OCI-LY3 (cell line): ENCODE measurements at regions not wholly inside any gene's neighbourhood (a gene's known extent, or its start where the extent isn't known, plus 50 kb on each side); places are given as distances from the start of the nearest gene placed in this dataset.

ENCODE experiments used
- H2AFZ ChIP-seq: fragments of 200-600, 300-600 bp; shearing (Covaris generic); 2 replicates; pipeline ENCODE4 v1.6.0; 2014; ENCODE audit warnings: antibody characterized with exemption, low read depth, low read length
- H3K27ac ChIP-seq: fragments of 200-600, 300-600 bp; sonication (generic); 2 replicates; pipeline ENCODE4 v1.5.1; 2014; ENCODE audit warnings: mild to moderate bottlenecking, low read length, moderate library complexity, mixed read lengths
- H3K27me3 ChIP-seq: fragments of 200-600, 300-600 bp; sonication (generic); 2 replicates; pipeline ENCODE4 v1.6.1; 2014; ENCODE audit warnings: low read depth, low read length, mixed read lengths
- H3K36me3 ChIP-seq: fragments of 200-600, 300-600 bp; sonication (generic); replicated peaks from 2 replicates; pipeline ENCODE3; 2014; ENCODE audit warnings: low read depth, low read length, mixed read lengths
- H3K4me1 ChIP-seq: fragments of 300-600, 200-600 bp; sonication (generic); 2 replicates; pipeline ENCODE4 v1.6.1; 2014; ENCODE audit warnings: low read length, mixed read lengths
- H3K4me2 ChIP-seq: fragments of 200-600, 300-600 bp; sonication (generic); 2 replicates; pipeline ENCODE4 v1.6.1; 2014; ENCODE audit warnings: low read length, mixed read lengths
- H3K4me3 ChIP-seq: fragments of 300-600, 200-600 bp; sonication (generic); 2 replicates; pipeline ENCODE4 v1.5.1; 2014; ENCODE audit warnings: antibody characterized with exemption, mild to moderate bottlenecking, low read length, moderate library complexity
- H3K79me2 ChIP-seq: fragments of 300-600, 200-600 bp; shearing (Covaris generic); 2 replicates; pipeline ENCODE4 v1.6.1; 2014; ENCODE audit warnings: mild to moderate bottlenecking, low read length, mixed read lengths
- H3K9ac ChIP-seq: fragments of 300-600, 200-600 bp; shearing (Covaris generic); 2 replicates; pipeline ENCODE4 v1.6.0; 2014; ENCODE audit warnings: mild to moderate bottlenecking, low read length, moderate library complexity
- H3K9me3 ChIP-seq: fragments of 200-600, 300-600 bp; shearing (Covaris generic); 2 replicates; pipeline ENCODE4 v1.6.1; 2014; ENCODE audit warnings: low read length, mixed read lengths; ENCODE audit not compliant: insufficient read depth
- H4K20me1 ChIP-seq: fragments of 200-600, 300-600 bp; sonication (generic); 2 replicates; pipeline ENCODE4 v1.6.1; 2016; ENCODE audit warnings: low read length, mixed read lengths; ENCODE audit not compliant: insufficient read depth
- EZH2phosphoT487 ChIP-seq: fragments of 200-600 bp; shearing (Covaris generic); IDR thresholded peaks from 2 replicates; pipeline ENCODE4 v1.6.1; 2018; ENCODE audit warnings: antibody characterized with exemption, mixed run types, low read depth
- TF ChIP-seq, protein P1 (sequence below): fragments of 200-600, 300-600 bp; sonication (generic); IDR thresholded peaks from 2 replicates; pipeline ENCODE4 v1.5.1; 2014; ENCODE audit warnings: antibody characterized with exemption, low read length, low read depth

DNA sequence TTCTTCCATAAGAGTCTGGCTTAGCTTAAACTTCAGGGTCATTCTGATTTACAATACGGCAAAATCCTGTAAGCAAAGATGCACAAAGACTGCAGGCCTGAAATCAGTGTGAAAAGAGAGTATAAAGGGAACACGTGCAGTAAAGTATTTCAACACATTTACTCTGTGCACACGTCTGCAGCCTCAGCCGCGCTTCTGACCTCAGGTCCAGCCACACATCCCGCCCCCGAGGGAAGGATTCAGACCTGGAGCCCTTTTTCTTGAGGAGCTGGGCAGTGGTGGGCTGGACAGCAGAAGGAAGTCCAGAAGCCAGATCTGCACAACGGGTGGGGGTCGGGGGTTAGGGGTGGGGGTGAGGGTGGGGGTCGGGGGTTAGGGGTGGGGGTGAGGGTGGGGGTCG is 58.9 kb upstream of the FAM20C start:
- Histone ChIP-seq H3K4me2 (no peak overlapping the region), H3K27me3 (0 out of 2 replicates have a peak, but pooled peaks cover 3% of the 10 kb centered on the region), H2AFZ (no peak overlapping the region), H3K79me2 (no peaks in the 10 kb centered on the region), H4K20me1 (no peaks in the 10 kb centered on the region), H3K4me1 (no peaks in the 10 kb centered on the region), H3K36me3 (no peaks in the 10 kb centered on the region), H3K27ac (no peak overlapping the region), H3K9ac (no peak overlapping the region), H3K4me3 (no peak overlapping the region), H3K9me3 (no peaks in the 10 kb centered on the region)
- TF ChIP-seq EZH2phosphoT487, result no peak
- TF ChIP-seq, protein P1, sequence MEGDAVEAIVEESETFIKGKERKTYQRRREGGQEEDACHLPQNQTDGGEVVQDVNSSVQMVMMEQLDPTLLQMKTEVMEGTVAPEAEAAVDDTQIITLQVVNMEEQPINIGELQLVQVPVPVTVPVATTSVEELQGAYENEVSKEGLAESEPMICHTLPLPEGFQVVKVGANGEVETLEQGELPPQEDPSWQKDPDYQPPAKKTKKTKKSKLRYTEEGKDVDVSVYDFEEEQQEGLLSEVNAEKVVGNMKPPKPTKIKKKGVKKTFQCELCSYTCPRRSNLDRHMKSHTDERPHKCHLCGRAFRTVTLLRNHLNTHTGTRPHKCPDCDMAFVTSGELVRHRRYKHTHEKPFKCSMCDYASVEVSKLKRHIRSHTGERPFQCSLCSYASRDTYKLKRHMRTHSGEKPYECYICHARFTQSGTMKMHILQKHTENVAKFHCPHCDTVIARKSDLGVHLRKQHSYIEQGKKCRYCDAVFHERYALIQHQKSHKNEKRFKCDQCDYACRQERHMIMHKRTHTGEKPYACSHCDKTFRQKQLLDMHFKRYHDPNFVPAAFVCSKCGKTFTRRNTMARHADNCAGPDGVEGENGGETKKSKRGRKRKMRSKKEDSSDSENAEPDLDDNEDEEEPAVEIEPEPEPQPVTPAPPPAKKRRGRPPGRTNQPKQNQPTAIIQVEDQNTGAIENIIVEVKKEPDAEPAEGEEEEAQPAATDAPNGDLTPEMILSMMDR, result no peak

DNA sequence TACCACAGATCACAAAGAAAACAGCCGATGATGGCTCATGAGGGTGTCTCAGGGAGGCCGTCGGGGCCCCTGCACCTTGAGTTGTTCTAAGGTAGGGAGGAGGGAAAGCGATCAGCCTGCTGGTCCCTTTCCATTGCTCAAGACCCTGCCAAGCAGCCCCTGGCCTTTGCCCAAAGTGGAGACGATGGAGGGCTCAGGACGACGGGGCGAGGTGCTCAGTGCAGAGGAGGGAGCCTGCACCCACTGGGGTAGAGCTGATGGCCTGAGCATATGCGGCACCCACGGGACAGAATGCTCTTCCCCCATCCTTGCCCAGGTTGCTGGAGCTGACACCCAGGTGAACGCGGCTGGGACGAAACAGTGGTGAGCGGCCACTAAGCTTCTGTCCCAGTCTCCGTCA is 58.3 kb upstream of the FAM20C start:
- Histone ChIP-seq H2AFZ (no peak overlapping the region), H3K27me3 (0 out of 2 replicates have a peak, but pooled peaks cover 3% of the 10 kb centered on the region), H3K9me3 (no peaks in the 10 kb centered on the region), H3K4me3 (no peak overlapping the region), H3K36me3 (no peaks in the 10 kb centered on the region), H3K27ac (no peak overlapping the region), H3K4me2 (no peak overlapping the region), H4K20me1 (no peaks in the 10 kb centered on the region), H3K9ac (no peak overlapping the region), H3K79me2 (no peaks in the 10 kb centered on the region), H3K4me1 (no peaks in the 10 kb centered on the region)
- TF ChIP-seq, protein P1, result no peak
- no peak for TF ChIP-seq EZH2phosphoT487

DNA sequence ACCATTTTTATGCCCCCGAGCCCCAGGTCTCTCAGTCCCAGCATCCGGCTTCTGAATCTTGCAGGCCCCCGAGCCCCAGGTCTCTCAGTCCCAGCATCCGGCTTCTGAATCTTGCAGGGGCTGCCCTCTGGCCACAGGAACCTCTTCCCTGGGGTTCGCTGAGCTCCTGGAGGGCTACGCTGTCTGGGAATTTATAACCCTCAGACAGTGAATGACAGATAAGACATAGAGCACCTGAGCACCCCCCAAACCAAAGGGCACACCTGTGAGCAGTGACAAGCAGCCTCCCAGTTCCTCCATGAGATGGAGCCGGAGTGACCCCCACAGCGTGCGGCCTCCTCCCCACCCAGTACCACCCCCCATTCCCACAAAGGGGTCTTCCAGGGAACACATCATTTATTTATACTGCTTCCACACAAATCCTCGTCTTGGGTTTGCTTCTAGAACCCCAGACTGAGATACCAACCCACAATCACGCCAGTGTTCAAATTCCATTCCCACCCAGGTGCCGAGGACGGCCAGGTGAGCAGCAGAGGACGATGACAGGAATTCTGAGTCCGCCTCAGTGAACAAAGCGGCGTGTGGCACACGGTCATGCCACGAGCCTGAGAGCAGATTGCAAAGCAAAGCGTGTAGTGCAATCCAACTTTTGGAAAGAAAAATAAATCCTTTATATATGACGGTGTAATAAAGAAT is 57.7 kb upstream of the FAM20C start:
- TF ChIP-seq, protein P1, result no peak
- no peak for TF ChIP-seq EZH2phosphoT487
- Histone ChIP-seq H3K27me3 (0 out of 2 replicates have a peak, but pooled peaks cover 3% of the 10 kb centered on the region), H3K4me3 (no peak overlapping the region), H3K4me2 (no peak overlapping the region), H3K27ac (no peak overlapping the region), H3K9ac (no peak overlapping the region), H3K79me2 (no peaks in the 10 kb centered on the region), H3K9me3 (no peaks in the 10 kb centered on the region), H3K36me3 (no peaks in the 10 kb centered on the region), H4K20me1 (no peaks in the 10 kb centered on the region), H3K4me1 (no peaks in the 10 kb centered on the region), H2AFZ (no peak overlapping the region)

DNA sequence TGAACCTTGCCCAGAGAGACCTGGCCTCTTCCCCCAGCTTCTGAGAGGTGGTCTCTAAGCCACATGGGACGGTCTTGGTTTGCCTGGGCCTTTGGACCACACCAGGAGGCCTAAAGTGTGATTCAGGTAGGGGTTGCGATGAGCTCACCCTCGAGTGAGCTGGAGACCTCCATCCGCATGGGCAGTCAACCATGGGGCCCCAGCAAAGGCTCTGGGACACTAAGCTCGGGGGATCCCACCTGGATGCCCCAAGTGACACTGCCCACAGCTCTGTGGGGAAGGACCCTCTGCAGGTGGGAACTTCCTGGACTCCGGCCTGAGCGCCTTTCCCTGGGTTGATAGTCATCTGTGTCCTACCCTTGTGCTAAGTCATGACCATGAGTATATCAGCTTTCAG is 57.1 kb upstream of the FAM20C start:
- Histone ChIP-seq H3K79me2 (no peaks in the 10 kb centered on the region), H4K20me1 (no peaks in the 10 kb centered on the region), H3K4me3 (no peak overlapping the region), H3K36me3 (no peaks in the 10 kb centered on the region), H3K9me3 (no peaks in the 10 kb centered on the region), H3K4me2 (no peak overlapping the region), H2AFZ (no peak overlapping the region), H3K9ac (no peak overlapping the region), H3K4me1 (no peaks in the 10 kb centered on the region), H3K27ac (no peak overlapping the region), H3K27me3 (0 out of 2 replicates have a peak, but pooled peaks cover 3% of the 10 kb centered on the region)
- no peak for TF ChIP-seq EZH2phosphoT487
- TF ChIP-seq, protein P1, result no peak
